Tibial nerve (tissue), 4 donors: ENCODE measurements at regions not wholly inside any gene's neighbourhood (a gene's known extent, or its start where the extent isn't known, plus 50 kb on each side); places are given as distances from the start of the nearest gene placed in this dataset.

ENCODE experiments used
- CTCF ChIP-seq, 5 experiments: fragments of 200-600 bp in 3 of 5; fragments of 450-650 bp in 2 of 5; sonication (generic) in 3 of 5; IDR thresholded peaks; one replicate each; pipeline ENCODE4 v1.5.1; 2016 to 2019; ENCODE audit warnings: antibody characterized with exemption in 5 of 5, mild to moderate bottlenecking in 3 of 5, moderate library complexity in 2 of 5
- EP300 ChIP-seq, 2 donors: sonication (generic); formaldehyde crosslinking; IDR thresholded peaks; one replicate each; pipeline ENCODE4 v1.6.1; 2017; ENCODE audit warnings: antibody characterized with exemption in 2 of 2, mild to moderate bottlenecking in 1 of 2
- POLR2A ChIP-seq, 2 donors: fragments of 450-650 bp; IDR thresholded peaks; one replicate each; pipeline ENCODE4 v1.6.1; 2017; ENCODE audit warnings: antibody characterized with exemption in 2 of 2, mild to moderate bottlenecking in 2 of 2, moderate library complexity in 2 of 2

- no peak for TF ChIP-seq CTCF (IDR thresholded peaks at IDR 0.05)
- TF ChIP-seq POLR2A (IDR thresholded peaks at IDR 0.05): no peak
- TF ChIP-seq EP300 (IDR thresholded peaks at IDR 0.05): no peak
Measured at GRCh38 chr13:74629985-74630384, 495.8 kb upstream of the KLF12 start.
